ENCODE measurements at regions not wholly inside any gene's neighbourhood (a gene's known extent, or its start where the extent isn't known, plus 50 kb on each side); places are given as distances from the start of the nearest gene placed in this dataset.

DNA sequence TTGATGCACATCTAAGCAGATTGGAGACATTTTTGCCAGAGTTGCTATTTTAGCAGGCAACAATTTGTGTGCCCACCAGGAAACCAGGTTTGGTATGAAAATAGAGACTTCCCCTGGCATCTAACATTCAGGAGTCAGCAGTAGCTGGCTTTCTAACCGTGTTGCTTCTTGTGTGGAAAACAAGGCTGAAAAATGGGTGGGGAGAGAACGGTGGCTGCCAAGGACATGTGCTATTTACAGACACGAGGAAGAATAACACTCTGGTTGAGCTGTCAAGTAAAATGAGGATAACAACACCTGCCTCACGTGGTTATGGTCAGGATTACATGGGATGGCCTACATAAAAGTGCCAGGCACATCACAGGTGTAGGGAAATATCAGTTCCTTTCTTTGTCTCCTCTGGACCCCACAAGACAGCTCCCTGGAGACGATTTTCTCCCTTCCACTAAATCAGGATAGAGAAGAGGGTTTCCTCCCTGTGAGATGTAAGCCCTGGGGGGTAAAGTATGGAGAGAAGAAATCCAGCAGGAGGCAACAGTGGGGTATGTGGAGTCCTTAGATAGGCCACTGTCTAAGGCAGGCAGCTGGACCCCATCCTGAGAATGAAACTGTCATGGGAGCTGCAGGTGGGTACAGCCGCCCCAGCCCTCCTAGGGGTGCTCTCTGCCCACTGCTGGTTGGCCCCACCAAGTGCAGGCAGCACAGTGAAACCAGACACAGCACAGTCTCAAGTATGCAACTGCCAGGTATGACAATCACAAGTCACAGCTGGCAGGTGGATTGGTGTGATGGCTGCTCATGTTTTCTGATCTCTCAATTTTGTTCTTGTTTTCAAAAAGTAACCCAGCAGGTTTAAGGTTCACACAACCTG is 80.3 kb downstream of the TENT5C start:
- Histone ChIP-seq H3K36me3 (replicated peaks in 1 of 2; ENCODE audit: control insufficient read depth in 1 of 2, insufficient read depth in 2 of 2, low read length in 1 of 2) (no peaks in the 10 kb centered on the region), H3F3A (replicated peaks; ENCODE audit: insufficient read depth) (no peaks in the 10 kb centered on the region), H3K4me1 (ENCODE audit: control insufficient read depth in 1 of 2, insufficient read depth in 2 of 2, low read depth in 1 of 2, low read length in 1 of 2) (peaks cover 0 to 2% of the 10 kb centered on the region in 2 experiments; a peak in 1 of 4 replicates), H3K27me3 (ENCODE audit: insufficient read depth) (no peaks in the 10 kb centered on the region), H3K79me2 (ENCODE audit: insufficient read depth) (no peaks in the 10 kb centered on the region), H3K9me3 (no peaks in the 10 kb centered on the region), H4K20me1 (ENCODE audit: insufficient read depth) (no peaks in the 10 kb centered on the region), H3K4me3 (ENCODE audit: low read depth in 2 of 2, low read length in 1 of 2) (no peak overlapping the region), H2AFZ (ENCODE audit: low read depth) (no peak overlapping the region), H3K27ac (ENCODE audit: low read depth in 2 of 2, low read length in 1 of 2) (no peak overlapping the region), H3K9me2 (no peaks in the 10 kb centered on the region), H3K4me2 (peak overlapping the region; percentile 57; the same call in 1 of the 2 replicates), H3K9ac (no peak overlapping the region)
- ChIA-PET CTCF (interaction anchor here (1.2 to 1.9 kb wide), 4 partner anchors 12 to 68 kb away, joined by 3 to 10 read pairs (median 4); no protein-coding TSS in a partner anchor), POLR2A (no interaction called here)
- 70% methylated on average over 6 of the region's 6 CpGs for WGBS (ENCODE audit: low lambda C conversion rate)
- DNase-seq, result no peak
- TF ChIP-seq MXI1 (IDR thresholded peaks at IDR 0.05; ENCODE audit: low read depth, low read length) (no peak), RAD21 (IDR thresholded peaks at IDR 0.05; ENCODE audit: low read length) (0 out of 2 replicates have a peak, but pooled peaks have one; percentile 9)
- TF ChIP-seq, protein P1, sequence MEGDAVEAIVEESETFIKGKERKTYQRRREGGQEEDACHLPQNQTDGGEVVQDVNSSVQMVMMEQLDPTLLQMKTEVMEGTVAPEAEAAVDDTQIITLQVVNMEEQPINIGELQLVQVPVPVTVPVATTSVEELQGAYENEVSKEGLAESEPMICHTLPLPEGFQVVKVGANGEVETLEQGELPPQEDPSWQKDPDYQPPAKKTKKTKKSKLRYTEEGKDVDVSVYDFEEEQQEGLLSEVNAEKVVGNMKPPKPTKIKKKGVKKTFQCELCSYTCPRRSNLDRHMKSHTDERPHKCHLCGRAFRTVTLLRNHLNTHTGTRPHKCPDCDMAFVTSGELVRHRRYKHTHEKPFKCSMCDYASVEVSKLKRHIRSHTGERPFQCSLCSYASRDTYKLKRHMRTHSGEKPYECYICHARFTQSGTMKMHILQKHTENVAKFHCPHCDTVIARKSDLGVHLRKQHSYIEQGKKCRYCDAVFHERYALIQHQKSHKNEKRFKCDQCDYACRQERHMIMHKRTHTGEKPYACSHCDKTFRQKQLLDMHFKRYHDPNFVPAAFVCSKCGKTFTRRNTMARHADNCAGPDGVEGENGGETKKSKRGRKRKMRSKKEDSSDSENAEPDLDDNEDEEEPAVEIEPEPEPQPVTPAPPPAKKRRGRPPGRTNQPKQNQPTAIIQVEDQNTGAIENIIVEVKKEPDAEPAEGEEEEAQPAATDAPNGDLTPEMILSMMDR (IDR thresholded peaks at IDR 0.05), result 0 out of 2 replicates have a peak, but pooled peaks have one; percentile 16

DNA sequence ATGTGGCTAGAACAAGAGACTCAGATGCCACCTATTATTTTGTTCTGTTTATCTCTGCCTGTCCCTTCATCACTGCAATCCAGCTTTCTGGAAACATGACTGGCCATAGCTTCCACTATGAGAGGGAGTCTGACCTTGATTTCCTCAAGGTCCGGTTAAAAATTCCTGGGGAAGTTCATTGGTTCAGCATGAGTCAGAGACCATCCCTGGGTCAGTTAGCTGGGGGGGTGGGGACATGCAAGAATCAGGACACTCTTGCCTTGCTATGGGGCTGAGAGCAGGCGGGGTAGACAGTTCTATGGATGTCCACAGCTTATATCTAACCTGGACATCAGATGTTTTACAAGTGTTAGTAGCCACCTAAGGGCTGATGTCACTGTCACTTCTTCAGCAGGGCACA is 81.1 kb downstream of the TENT5C start:
- ChIA-PET CTCF (interaction anchor here (1.2 to 1.9 kb wide), 4 partner anchors 12 to 68 kb away, joined by 3 to 10 read pairs (median 4); no protein-coding TSS in a partner anchor), POLR2A (no interaction called here)
- Histone ChIP-seq H3K4me1 (ENCODE audit: control insufficient read depth in 1 of 2, insufficient read depth in 2 of 2, low read depth in 1 of 2, low read length in 1 of 2) (peaks cover 0 to 2% of the 10 kb centered on the region in 2 experiments; a peak in 1 of 4 replicates), H3K4me3 (ENCODE audit: low read depth in 2 of 2, low read length in 1 of 2) (no peak overlapping the region), H3K36me3 (replicated peaks in 1 of 2; ENCODE audit: control insufficient read depth in 1 of 2, insufficient read depth in 2 of 2, low read length in 1 of 2) (no peaks in the 10 kb centered on the region), H3F3A (replicated peaks; ENCODE audit: insufficient read depth) (no peaks in the 10 kb centered on the region), H3K27me3 (ENCODE audit: insufficient read depth) (no peaks in the 10 kb centered on the region), H2AFZ (ENCODE audit: low read depth) (no peak overlapping the region), H4K20me1 (ENCODE audit: insufficient read depth) (no peaks in the 10 kb centered on the region), H3K79me2 (ENCODE audit: insufficient read depth) (no peaks in the 10 kb centered on the region), H3K9me3 (no peaks in the 10 kb centered on the region), H3K9ac (no peak overlapping the region), H3K27ac (ENCODE audit: low read depth in 2 of 2, low read length in 1 of 2) (no peak overlapping the region), H3K4me2 (peak overlapping the region; percentile 57; the same call in 1 of the 2 replicates), H3K9me2 (no peaks in the 10 kb centered on the region)
- TF ChIP-seq JUND (IDR thresholded peaks at IDR 0.05), result peak; percentile 76
- TF ChIP-seq, protein P2, sequence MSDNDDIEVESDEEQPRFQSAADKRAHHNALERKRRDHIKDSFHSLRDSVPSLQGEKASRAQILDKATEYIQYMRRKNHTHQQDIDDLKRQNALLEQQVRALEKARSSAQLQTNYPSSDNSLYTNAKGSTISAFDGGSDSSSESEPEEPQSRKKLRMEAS (IDR thresholded peaks at IDR 0.05; ENCODE audit: low read depth), result no peak
- peak; percentile 34; the same call in 1 of the 2 replicates for TF ChIP-seq TEAD4 (IDR thresholded peaks at IDR 0.05; ENCODE audit: borderline replicate concordance, insufficient read depth)
- no peak for TF ChIP-seq RAD21 (IDR thresholded peaks at IDR 0.05; ENCODE audit: low read length)
- TF ChIP-seq TCF12 (IDR thresholded peaks at IDR 0.05), result peak; percentile 58
- TF ChIP-seq EP300 (IDR thresholded peaks at IDR 0.05; ENCODE audit: borderline replicate concordance in 1 of 2, low read depth in 1 of 2, low read length in 1 of 2), result peak in 1 of 2 experiments; percentile 51; a peak in 1 of 4 replicates
- no peak for TF ChIP-seq YY1 (IDR thresholded peaks at IDR 0.05; ENCODE audit: low read depth)
- TF ChIP-seq, protein P3, sequence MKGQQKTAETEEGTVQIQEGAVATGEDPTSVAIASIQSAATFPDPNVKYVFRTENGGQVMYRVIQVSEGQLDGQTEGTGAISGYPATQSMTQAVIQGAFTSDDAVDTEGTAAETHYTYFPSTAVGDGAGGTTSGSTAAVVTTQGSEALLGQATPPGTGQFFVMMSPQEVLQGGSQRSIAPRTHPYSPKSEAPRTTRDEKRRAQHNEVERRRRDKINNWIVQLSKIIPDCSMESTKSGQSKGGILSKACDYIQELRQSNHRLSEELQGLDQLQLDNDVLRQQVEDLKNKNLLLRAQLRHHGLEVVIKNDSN (IDR thresholded peaks at IDR 0.05; ENCODE audit: borderline replicate concordance, low read depth), result no peak
- TF ChIP-seq, protein P4, sequence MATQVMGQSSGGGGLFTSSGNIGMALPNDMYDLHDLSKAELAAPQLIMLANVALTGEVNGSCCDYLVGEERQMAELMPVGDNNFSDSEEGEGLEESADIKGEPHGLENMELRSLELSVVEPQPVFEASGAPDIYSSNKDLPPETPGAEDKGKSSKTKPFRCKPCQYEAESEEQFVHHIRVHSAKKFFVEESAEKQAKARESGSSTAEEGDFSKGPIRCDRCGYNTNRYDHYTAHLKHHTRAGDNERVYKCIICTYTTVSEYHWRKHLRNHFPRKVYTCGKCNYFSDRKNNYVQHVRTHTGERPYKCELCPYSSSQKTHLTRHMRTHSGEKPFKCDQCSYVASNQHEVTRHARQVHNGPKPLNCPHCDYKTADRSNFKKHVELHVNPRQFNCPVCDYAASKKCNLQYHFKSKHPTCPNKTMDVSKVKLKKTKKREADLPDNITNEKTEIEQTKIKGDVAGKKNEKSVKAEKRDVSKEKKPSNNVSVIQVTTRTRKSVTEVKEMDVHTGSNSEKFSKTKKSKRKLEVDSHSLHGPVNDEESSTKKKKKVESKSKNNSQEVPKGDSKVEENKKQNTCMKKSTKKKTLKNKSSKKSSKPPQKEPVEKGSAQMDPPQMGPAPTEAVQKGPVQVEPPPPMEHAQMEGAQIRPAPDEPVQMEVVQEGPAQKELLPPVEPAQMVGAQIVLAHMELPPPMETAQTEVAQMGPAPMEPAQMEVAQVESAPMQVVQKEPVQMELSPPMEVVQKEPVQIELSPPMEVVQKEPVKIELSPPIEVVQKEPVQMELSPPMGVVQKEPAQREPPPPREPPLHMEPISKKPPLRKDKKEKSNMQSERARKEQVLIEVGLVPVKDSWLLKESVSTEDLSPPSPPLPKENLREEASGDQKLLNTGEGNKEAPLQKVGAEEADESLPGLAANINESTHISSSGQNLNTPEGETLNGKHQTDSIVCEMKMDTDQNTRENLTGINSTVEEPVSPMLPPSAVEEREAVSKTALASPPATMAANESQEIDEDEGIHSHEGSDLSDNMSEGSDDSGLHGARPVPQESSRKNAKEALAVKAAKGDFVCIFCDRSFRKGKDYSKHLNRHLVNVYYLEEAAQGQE (IDR thresholded peaks at IDR 0.05; ENCODE audit: low read depth, low read length), result peak; percentile 41; the same call in 1 of the 2 replicates
- TF ChIP-seq SMC3 (IDR thresholded peaks at IDR 0.05; ENCODE audit: low read depth, low read length), result no peak
- peak; percentile 98 for TF ChIP-seq RXRA (IDR thresholded peaks at IDR 0.05; ENCODE audit: borderline replicate concordance, low read depth)
- no peak; the same call in 1 of the 2 replicates for TF ChIP-seq POLR2AphosphoS5 (IDR thresholded peaks at IDR 0.05; ENCODE audit: low read depth, low read length)
- peak; percentile 82 for TF ChIP-seq FOSL2 (IDR thresholded peaks at IDR 0.05; ENCODE audit: borderline replicate concordance, low read depth)
- 0% methylated on average over 1 of the region's 2 CpGs for WGBS (ENCODE audit: low lambda C conversion rate)
- DNase-seq, result no peak

Measured in SK-N-SH (cell line).